SK-N-SH (cell line): ENCODE measurements at regions not wholly inside any gene's neighbourhood (a gene's known extent, or its start where the extent isn't known, plus 50 kb on each side); places are given as distances from the start of the nearest gene placed in this dataset.

Experiments
- CTCF ChIA-PET: fragments of 300-600, 350-600 bp; formaldehyde crosslinking; extraction: SDS; loops from one replicate; lab custom pipeline; 2021; lab: Yijun Ruan, JAX
- POLR2A ChIA-PET: fragments of 350-600 bp; sonication (Branson Sonifier 250); formaldehyde crosslinking; extraction: SDS; loops from one replicate; lab custom pipeline; 2020; ENCODE audit warnings: antibody characterized with exemption, inconsistent platforms; lab: Yijun Ruan, JAX
- DNase-seq: peaks from one replicate; pipeline ENCODE4 v3.0.0; 2012
- H2AFZ ChIP-seq: fragments of 200-600 bp; sonication (generic); 2 replicates; pipeline ENCODE4 v1.8.1; 2016; ENCODE audit warnings: antibody characterized with exemption, mild to moderate bottlenecking, low read depth
- H3F3A ChIP-seq: fragments of 200-600 bp; sonication (generic); replicated peaks from 2 replicates; pipeline ENCODE3; 2016; ENCODE audit warnings: antibody characterized with exemption, mild to moderate bottlenecking; ENCODE audit not compliant: insufficient read depth
- H3K27ac ChIP-seq, 2 experiments: fragments of 200-500 bp in 1 of 2; fragments of 200-600 bp in 1 of 2; sonication (Bioruptor generic) in 1 of 2; sonication (generic), shearing (Covaris generic) in 1 of 2; 2 replicates each; pipeline versions ENCODE4 v1.5.1 to v1.6.1; 2014 to 2016; ENCODE audit warnings: low read depth in 2 of 2, inconsistent platforms in 1 of 2, low read length in 1 of 2, mild to moderate bottlenecking in 1 of 2, mixed read lengths in 1 of 2
- H3K27me3 ChIP-seq: fragments of 200-600 bp; sonication (generic), shearing (Covaris generic); 2 replicates; pipeline ENCODE4 v1.6.1; 2016; ENCODE audit warnings: mixed run types; ENCODE audit not compliant: insufficient read depth
- H3K36me3 ChIP-seq, 2 experiments: fragments of 200-500 bp in 1 of 2; fragments of 200-600 bp in 1 of 2; sonication (Bioruptor generic) in 1 of 2; sonication (generic) in 1 of 2; replicated peaks in 1 of 2; 2 replicates each; pipeline versions ENCODE3 to v1.5.1; 2014 to 2016; ENCODE audit warnings: low read length in 1 of 2, mild to moderate bottlenecking in 1 of 2; ENCODE audit not compliant: insufficient read depth in 2 of 2, control insufficient read depth in 1 of 2
- H3K4me1 ChIP-seq, 2 experiments: fragments of 200-500 bp in 1 of 2; fragments of 200-600 bp in 1 of 2; sonication (Bioruptor generic) in 1 of 2; sonication (generic), shearing (Covaris generic) in 1 of 2; 2 replicates each; pipeline versions ENCODE4 v1.5.1 to v1.6.1; 2014 to 2016; ENCODE audit warnings: low read depth in 1 of 2, low read length in 1 of 2, mixed run types in 1 of 2; ENCODE audit not compliant: insufficient read depth in 2 of 2, control insufficient read depth in 1 of 2
- H3K4me2 ChIP-seq: fragments of 200-600 bp; sonication (generic), shearing (Covaris generic); 2 replicates; pipeline ENCODE4 v1.6.1; 2017; ENCODE audit warnings: mixed run types
- H3K4me3 ChIP-seq, 2 experiments: fragments of 200-500 bp in 1 of 2; fragments of 200-600 bp in 1 of 2; sonication (Bioruptor generic) in 1 of 2; sonication (generic), shearing (Covaris generic) in 1 of 2; 2 replicates each; pipeline versions ENCODE4 v1.5.1 to v1.8.1; 2014 to 2016; ENCODE audit warnings: low read depth in 2 of 2, inconsistent platforms in 1 of 2, low read length in 1 of 2, mild to moderate bottlenecking in 1 of 2, mixed read lengths in 1 of 2, moderate library complexity in 1 of 2
- H3K79me2 ChIP-seq: fragments of 200-600 bp; sonication (generic); 2 replicates; pipeline ENCODE4 v1.8.1; 2017; ENCODE audit warnings: mild to moderate bottlenecking; ENCODE audit not compliant: insufficient read depth
- H3K9ac ChIP-seq: fragments of 200-600 bp; sonication (generic); 2 replicates; pipeline ENCODE4 v1.6.1; 2017; ENCODE audit warnings: mixed run types
- H3K9me2 ChIP-seq: fragments of 200-600 bp; sonication (generic); 2 replicates; pipeline ENCODE4 v1.6.1; 2017; ENCODE audit warnings: mixed run types
- H3K9me3 ChIP-seq: fragments of 200-600 bp; sonication (generic); 2 replicates; pipeline ENCODE4 v1.6.1; 2017; ENCODE audit warnings: mixed run types, mild to moderate bottlenecking, moderate library complexity
- H4K20me1 ChIP-seq: fragments of 200-600 bp; sonication (generic); 2 replicates; pipeline ENCODE4 v1.6.1; 2017; ENCODE audit warnings: mild to moderate bottlenecking, mixed run types; ENCODE audit not compliant: insufficient read depth
- ELF1 ChIP-seq: IDR thresholded peaks from 2 replicates; pipeline ENCODE4 v1.4.0; 2012
- EP300 ChIP-seq, 2 experiments: IDR thresholded peaks; 2 replicates each; pipeline versions ENCODE4 v1.4.0 to v1.6.1; 2012; ENCODE audit warnings: borderline replicate concordance in 1 of 2, low read depth in 1 of 2, low read length in 1 of 2
- EZH2phosphoT487 ChIP-seq: fragments of 200-600 bp; sonication (generic); IDR thresholded peaks from 2 replicates; pipeline ENCODE4 v1.6.1; 2017; ENCODE audit warnings: low read depth, mixed run types, mild to moderate bottlenecking, antibody characterized with exemption, moderate library complexity, borderline replicate concordance
- FOSL2 ChIP-seq: IDR thresholded peaks from 2 replicates; pipeline ENCODE4 v1.4.0; 2012; ENCODE audit warnings: low read depth, mild to moderate bottlenecking, moderate library complexity, borderline replicate concordance
- FOXM1 ChIP-seq: IDR thresholded peaks from 2 replicates; pipeline ENCODE4 v1.4.0; 2012; ENCODE audit warnings: low read depth, mild to moderate bottlenecking
- GATA2 ChIP-seq: sonication (generic); formaldehyde crosslinking; IDR thresholded peaks from 2 replicates; pipeline ENCODE4 v1.5.0; 2020; ENCODE audit warnings: mild to moderate bottlenecking, missing genetic modification reagents
- IRF3 ChIP-seq: fragments of 150-350 bp; IDR thresholded peaks from 2 replicates; pipeline ENCODE4 v1.6.1; 2016; ENCODE audit warnings: mild to moderate bottlenecking, low read depth, low read length
- MAX ChIP-seq: IDR thresholded peaks from 2 replicates; pipeline ENCODE4 v1.4.0; 2012; ENCODE audit warnings: low read depth
- MEF2A ChIP-seq: IDR thresholded peaks from 2 replicates; pipeline ENCODE4 v1.4.0; 2012; ENCODE audit warnings: low read depth, borderline replicate concordance
- NFIC ChIP-seq: IDR thresholded peaks from 2 replicates; pipeline ENCODE4 v1.4.0; 2012; ENCODE audit warnings: borderline replicate concordance
- NRF1 ChIP-seq: IDR thresholded peaks from 2 replicates; pipeline ENCODE4 v1.6.1; 2012; ENCODE audit warnings: low read depth, mild to moderate bottlenecking, low read length
- REST ChIP-seq: IDR thresholded peaks from 2 replicates; pipeline ENCODE4 v1.6.1; 2012; ENCODE audit warnings: mild to moderate bottlenecking, low read depth, low read length, moderate library complexity
- RXRA ChIP-seq: IDR thresholded peaks from 2 replicates; pipeline ENCODE4 v1.4.0; 2012; ENCODE audit warnings: low read depth, mild to moderate bottlenecking, borderline replicate concordance
- SMC3 ChIP-seq: IDR thresholded peaks from 2 replicates; pipeline ENCODE4 v1.6.1; 2012; ENCODE audit warnings: low read depth, low read length, improper control_type of control experiment
- YY1 ChIP-seq: IDR thresholded peaks from 2 replicates; pipeline ENCODE4 v1.4.0; 2012; ENCODE audit warnings: low read depth, mild to moderate bottlenecking
- WGBS: methylation state at CpG from one replicate; pipeline ENCODE4 v1.1.6; 2017; ENCODE audit warnings: low lambda C conversion rate; 5-methylcytosine and 5-hydroxymethylcytosine counted together

- no peak for TF ChIP-seq SMC3
- no peak for TF ChIP-seq MEF2A
- TF ChIP-seq FOXM1 = no peak
- TF ChIP-seq NFIC = no peak
- no peak for TF ChIP-seq IRF3
- TF ChIP-seq EZH2phosphoT487 = no peak
- TF ChIP-seq FOSL2 = no peak
- TF ChIP-seq EP300 (IDR thresholded peaks at IDR 0.05; ENCODE audit: borderline replicate concordance in 1 of 2, low read depth in 1 of 2, low read length in 1 of 2) = no peak
- TF ChIP-seq ELF1 = no peak
- no peak for TF ChIP-seq NRF1
- TF ChIP-seq RXRA = no peak
- TF ChIP-seq MAX = no peak
- TF ChIP-seq GATA2 (CRISPR knock-in tag) = no peak
- no peak for TF ChIP-seq REST
- H3K9ac ChIP-seq = no peak overlapping the region
- H3K9me2 ChIP-seq = no peaks in the 10 kb centered on the region
- CTCF ChIA-PET = no interaction called here
- no peaks in the 10 kb centered on the region for H3K79me2 ChIP-seq
- peaks cover 16% of the 10 kb centered on the region for H3K27me3 ChIP-seq
- H2AFZ ChIP-seq = no peak overlapping the region
- no peak overlapping the region for H3K4me2 ChIP-seq
- H3F3A ChIP-seq = no peaks in the 10 kb centered on the region
- POLR2A ChIA-PET = no interaction called here
- WGBS = 7% methylated on average over 5 of the region's 5 CpGs
- no peak for DNase-seq
- H3K4me1 ChIP-seq = no peaks in the 10 kb centered on the region
- no peak overlapping the region for H3K4me3 ChIP-seq
- H3K27ac ChIP-seq = no peak overlapping the region
- H4K20me1 ChIP-seq = no peaks in the 10 kb centered on the region
- no peaks in the 10 kb centered on the region for H3K36me3 ChIP-seq
- H3K9me3 ChIP-seq = no peaks in the 10 kb centered on the region
These were observed 113.4 kb upstream of the ELAC2 start for GRCh38 chr17:13131225-13131624.

- ChIA-PET CTCF (no interaction called here), POLR2A (no interaction called here)
- no peaks in the 10 kb centered on the region for H3K79me2 ChIP-seq
- no peak for TF ChIP-seq FOSL2
- no peak for TF ChIP-seq NFIC
- no peak for TF ChIP-seq YY1
- H3K27me3 ChIP-seq = peaks cover 16% of the 10 kb centered on the region
- H3K4me1 ChIP-seq = no peaks in the 10 kb centered on the region
- no peaks in the 10 kb centered on the region for H4K20me1 ChIP-seq
- no peak overlapping the region for H3K4me3 ChIP-seq
- no peaks in the 10 kb centered on the region for H3K9me3 ChIP-seq
- no peak overlapping the region for H2AFZ ChIP-seq
- no peak overlapping the region for H3K27ac ChIP-seq
- H3K4me2 ChIP-seq = no peak overlapping the region
- no peaks in the 10 kb centered on the region for H3F3A ChIP-seq
- H3K9ac ChIP-seq = no peak overlapping the region
- WGBS = 8% methylated on average over 2 of the region's 2 CpGs
- no peaks in the 10 kb centered on the region for H3K36me3 ChIP-seq
- DNase-seq = no peak
- no peaks in the 10 kb centered on the region for H3K9me2 ChIP-seq
These were observed 111.5 kb upstream of the ELAC2 start for GRCh38 chr17:13129356-13129755.
